ENCODE measurements at regions not wholly inside any gene's neighbourhood (a gene's known extent, or its start where the extent isn't known, plus 50 kb on each side); places are given as distances from the start of the nearest gene placed in this dataset.

- TF ChIP-seq CTCF (optimal IDR thresholded peaks at IDR 0.05 in 1 of 3, IDR thresholded peaks at IDR 0.05 in 1 of 3, conservative IDR thresholded peaks at IDR 0.05 in 1 of 3; ENCODE audit: extremely low read depth in 1 of 3, insufficient read depth in 2 of 3, low read length in 3 of 3), result no peak
- TF ChIP-seq EZH2 (IDR thresholded peaks at IDR 0.05; ENCODE audit: low read length), result no peak
- no peak overlapping the region for H2AFZ ChIP-seq (ENCODE audit: control insufficient read depth, low read length)
- H3K9ac ChIP-seq (ENCODE audit: control insufficient read depth, extremely low read depth, insufficient read depth, low read length), result no peak overlapping the region
- no peaks in the 10 kb centered on the region for H3K9me1 ChIP-seq (ENCODE audit: control insufficient read depth, extremely low read depth, insufficient read depth, low read length)
- dilution Hi-C loops (cut with MboI; ENCODE audit: extremely low pct_ligation_motif_present, low sequenced_read_pairs), result no loop called here
- DNase-seq (ENCODE audit: low read depth, low spot score) (no peak), FAIRE-seq (no peak)
- H3K4me2 ChIP-seq (ENCODE audit: control insufficient read depth, extremely low read depth, insufficient read depth, low read depth, low read length), result no peak overlapping the region
- H4K20me1 ChIP-seq (ENCODE audit: control insufficient read depth, extremely low read depth, insufficient read depth, low read length), result no peaks in the 10 kb centered on the region
- H3K4me3 ChIP-seq (ENCODE audit: control insufficient read depth in 2 of 3, extremely low read depth in 1 of 3, insufficient read depth in 2 of 3, low read depth in 1 of 3, low read length in 3 of 3), result no peak overlapping the region
- H3K9me3 ChIP-seq (ENCODE audit: control insufficient read depth, low read depth, low read length), result no peaks in the 10 kb centered on the region
- H3K27ac ChIP-seq (ENCODE audit: control insufficient read depth, insufficient read depth, low read length), result no peak overlapping the region
- H3K4me1 ChIP-seq (ENCODE audit: control insufficient read depth, extremely low read depth, insufficient read depth, low read length), result no peaks in the 10 kb centered on the region
- H3K27me3 ChIP-seq (ENCODE audit: control insufficient read depth, extremely low read depth, insufficient read depth, low read length), result no peaks in the 10 kb centered on the region
- no peaks in the 10 kb centered on the region for H3K36me3 ChIP-seq (ENCODE audit: control insufficient read depth in 2 of 2, extremely low read depth in 1 of 2, insufficient read depth in 2 of 2, low read length in 2 of 2)
- no peaks in the 10 kb centered on the region for H3K79me2 ChIP-seq (ENCODE audit: control insufficient read depth, insufficient read depth, low read length)
Observed at GRCh38 chr20:6421321-6422248, 298.8 kb upstream of the FERMT1 start.

- Histone ChIP-seq H3K9me3 (ENCODE audit: control insufficient read depth, low read depth, low read length) (no peaks in the 10 kb centered on the region), H3K36me3 (ENCODE audit: control insufficient read depth in 2 of 2, extremely low read depth in 1 of 2, insufficient read depth in 2 of 2, low read length in 2 of 2) (no peaks in the 10 kb centered on the region), H2AFZ (ENCODE audit: control insufficient read depth, low read length) (no peak overlapping the region), H3K79me2 (ENCODE audit: control insufficient read depth, insufficient read depth, low read length) (no peaks in the 10 kb centered on the region), H4K20me1 (ENCODE audit: control insufficient read depth, extremely low read depth, insufficient read depth, low read length) (no peaks in the 10 kb centered on the region), H3K9ac (ENCODE audit: control insufficient read depth, extremely low read depth, insufficient read depth, low read length) (no peak overlapping the region), H3K4me1 (ENCODE audit: control insufficient read depth, extremely low read depth, insufficient read depth, low read length) (no peaks in the 10 kb centered on the region), H3K27me3 (ENCODE audit: control insufficient read depth, extremely low read depth, insufficient read depth, low read length) (no peaks in the 10 kb centered on the region), H3K4me3 (ENCODE audit: control insufficient read depth in 2 of 3, extremely low read depth in 1 of 3, insufficient read depth in 2 of 3, low read depth in 1 of 3, low read length in 3 of 3) (no peak overlapping the region), H3K4me2 (ENCODE audit: control insufficient read depth, extremely low read depth, insufficient read depth, low read depth, low read length) (no peak overlapping the region), H3K27ac (ENCODE audit: control insufficient read depth, insufficient read depth, low read length) (no peak overlapping the region), H3K9me1 (ENCODE audit: control insufficient read depth, extremely low read depth, insufficient read depth, low read length) (no peaks in the 10 kb centered on the region)
- FAIRE-seq (no peak), DNase-seq (ENCODE audit: low read depth, low spot score) (no peak)
- TF ChIP-seq CTCF (optimal IDR thresholded peaks at IDR 0.05 in 1 of 3, IDR thresholded peaks at IDR 0.05 in 1 of 3, conservative IDR thresholded peaks at IDR 0.05 in 1 of 3; ENCODE audit: extremely low read depth in 1 of 3, insufficient read depth in 2 of 3, low read length in 3 of 3), result no peak
- no peak for TF ChIP-seq EZH2 (IDR thresholded peaks at IDR 0.05; ENCODE audit: low read length)
- dilution Hi-C loops (cut with MboI; ENCODE audit: extremely low pct_ligation_motif_present, low sequenced_read_pairs), result no loop called here
Observed at GRCh38 chr20:6420336-6420735, 297.5 kb upstream of the FERMT1 start.

Data from keratinocyte (primary cell).